AG09309 (cell line): ENCODE measurements at regions not wholly inside any gene's neighbourhood (a gene's known extent, or its start where the extent isn't known, plus 50 kb on each side); places are given as distances from the start of the nearest gene placed in this dataset.

Experiments used
- DNase-seq: peaks from one replicate; pipeline ENCODE4 v3.0.0-alpha.2; 2010; ENCODE audit warnings: low read depth
- H3K4me3 ChIP-seq: 2 replicates; pipeline ENCODE4 v1.5.1; 2011; ENCODE audit warnings: mild to moderate bottlenecking, low read depth, low read length, moderate library complexity; ENCODE audit not compliant: control insufficient read depth
- TF ChIP-seq, protein P1 (sequence below): IDR thresholded peaks from 2 replicates; pipeline ENCODE4 v1.5.1; 2011; ENCODE audit warnings: mild to moderate bottlenecking, low read depth, low read length, inconsistent platforms; ENCODE audit not compliant: insufficient read depth, control insufficient read depth; ENCODE audit errors: missing control alignments

DNA sequence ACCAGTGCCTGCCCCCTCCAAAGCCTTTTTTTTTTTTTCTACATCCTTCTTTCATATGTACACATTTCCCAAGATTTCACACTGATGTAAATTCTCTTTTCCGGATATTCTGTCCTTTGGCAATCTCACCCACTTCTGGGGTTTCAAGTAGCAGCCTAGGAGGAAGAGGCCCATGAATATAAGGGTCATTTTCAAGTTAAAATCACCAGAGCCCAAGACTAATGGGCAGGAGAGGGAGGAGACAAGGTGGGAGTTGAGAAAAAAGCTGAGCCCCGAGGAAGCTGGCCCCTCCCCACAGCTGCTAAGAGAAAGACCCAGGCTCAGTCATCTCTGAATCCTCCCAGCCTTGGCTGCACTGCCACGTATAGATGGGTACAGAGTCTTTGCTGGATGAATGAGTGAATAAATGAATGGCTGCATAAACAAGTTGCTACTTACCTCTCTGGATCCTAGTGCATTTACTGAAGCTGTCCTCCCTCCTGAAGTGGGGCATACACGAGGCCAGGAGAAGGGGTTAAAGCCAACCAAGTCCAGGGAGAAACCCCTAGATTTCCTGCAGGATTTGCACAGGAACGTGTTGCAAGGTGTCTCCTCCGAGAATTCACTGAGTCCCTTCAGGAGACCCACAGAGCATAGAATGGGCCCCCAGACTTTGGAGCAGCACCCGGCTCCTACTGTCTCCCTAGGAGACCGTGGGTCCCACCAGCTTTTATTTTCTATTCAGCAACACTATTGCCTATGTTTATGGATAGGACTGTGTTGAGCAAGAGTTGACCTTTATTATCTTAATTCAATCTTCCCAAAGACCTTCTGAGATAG is 100.8 kb upstream of the LIPC start:
- no peak overlapping the region for H3K4me3 ChIP-seq
- no peak for DNase-seq
- TF ChIP-seq, protein P1, sequence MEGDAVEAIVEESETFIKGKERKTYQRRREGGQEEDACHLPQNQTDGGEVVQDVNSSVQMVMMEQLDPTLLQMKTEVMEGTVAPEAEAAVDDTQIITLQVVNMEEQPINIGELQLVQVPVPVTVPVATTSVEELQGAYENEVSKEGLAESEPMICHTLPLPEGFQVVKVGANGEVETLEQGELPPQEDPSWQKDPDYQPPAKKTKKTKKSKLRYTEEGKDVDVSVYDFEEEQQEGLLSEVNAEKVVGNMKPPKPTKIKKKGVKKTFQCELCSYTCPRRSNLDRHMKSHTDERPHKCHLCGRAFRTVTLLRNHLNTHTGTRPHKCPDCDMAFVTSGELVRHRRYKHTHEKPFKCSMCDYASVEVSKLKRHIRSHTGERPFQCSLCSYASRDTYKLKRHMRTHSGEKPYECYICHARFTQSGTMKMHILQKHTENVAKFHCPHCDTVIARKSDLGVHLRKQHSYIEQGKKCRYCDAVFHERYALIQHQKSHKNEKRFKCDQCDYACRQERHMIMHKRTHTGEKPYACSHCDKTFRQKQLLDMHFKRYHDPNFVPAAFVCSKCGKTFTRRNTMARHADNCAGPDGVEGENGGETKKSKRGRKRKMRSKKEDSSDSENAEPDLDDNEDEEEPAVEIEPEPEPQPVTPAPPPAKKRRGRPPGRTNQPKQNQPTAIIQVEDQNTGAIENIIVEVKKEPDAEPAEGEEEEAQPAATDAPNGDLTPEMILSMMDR = no peak

DNA sequence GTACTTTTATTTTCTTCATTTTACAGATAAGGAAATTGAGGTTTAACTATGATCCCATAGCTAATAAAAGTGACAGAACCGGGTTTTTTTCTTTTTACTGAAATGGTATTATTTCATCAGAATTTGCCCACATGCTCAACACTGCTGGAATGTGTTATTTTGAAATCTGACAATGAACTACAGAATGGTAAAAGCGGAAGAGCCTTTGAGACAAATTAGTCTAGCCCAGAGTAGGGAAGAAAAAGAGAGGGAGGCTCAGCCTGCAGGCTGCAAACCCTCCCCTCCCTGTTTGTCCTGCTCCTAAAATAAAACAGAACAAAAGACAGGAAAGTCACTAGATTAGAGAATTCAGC is 100.3 kb upstream of the LIPC start:
- H3K4me3 ChIP-seq = no peak overlapping the region
- TF ChIP-seq, protein P1 = no peak
- DNase-seq = peak; percentile 55

DNA sequence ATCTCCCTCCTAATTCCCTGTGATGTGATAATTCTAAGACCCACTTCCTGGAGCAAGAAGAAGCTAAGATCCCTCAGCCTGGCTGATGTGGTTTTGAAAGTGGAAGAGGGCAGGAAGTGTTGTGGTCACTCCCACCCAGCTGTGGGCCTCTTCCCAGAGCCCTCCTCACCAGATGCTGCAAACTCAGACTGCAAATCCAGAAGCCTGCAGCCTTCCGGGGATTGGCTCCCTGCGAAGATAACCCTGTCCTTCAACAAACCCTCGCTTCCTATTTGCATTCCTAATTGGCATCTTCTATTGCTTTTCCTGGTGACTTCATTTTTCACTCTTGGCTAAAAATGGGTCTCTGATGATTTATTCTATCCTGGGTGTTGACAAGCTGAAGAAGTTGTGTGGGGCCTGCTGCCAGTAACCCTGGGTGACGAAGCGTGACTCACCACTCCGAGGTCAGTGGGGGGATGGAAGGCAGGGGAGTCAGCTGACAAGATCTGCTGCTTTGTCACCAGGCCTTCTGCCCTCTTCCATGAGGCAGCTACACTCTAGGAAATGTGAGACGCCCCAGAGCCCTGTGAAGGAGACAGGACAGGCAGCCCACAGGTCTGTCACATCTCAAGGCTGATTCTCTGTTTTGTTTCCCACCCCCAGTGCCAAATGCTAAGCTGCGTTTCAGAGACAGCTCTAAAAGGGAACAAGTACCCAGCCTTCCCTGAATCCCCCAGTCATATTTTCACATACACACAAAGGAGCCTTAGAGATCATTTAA is 99.7 kb upstream of the LIPC start:
- H3K4me3 ChIP-seq = no peak overlapping the region
- TF ChIP-seq, protein P1 = no peak
- peak; percentile 99 for DNase-seq

DNA sequence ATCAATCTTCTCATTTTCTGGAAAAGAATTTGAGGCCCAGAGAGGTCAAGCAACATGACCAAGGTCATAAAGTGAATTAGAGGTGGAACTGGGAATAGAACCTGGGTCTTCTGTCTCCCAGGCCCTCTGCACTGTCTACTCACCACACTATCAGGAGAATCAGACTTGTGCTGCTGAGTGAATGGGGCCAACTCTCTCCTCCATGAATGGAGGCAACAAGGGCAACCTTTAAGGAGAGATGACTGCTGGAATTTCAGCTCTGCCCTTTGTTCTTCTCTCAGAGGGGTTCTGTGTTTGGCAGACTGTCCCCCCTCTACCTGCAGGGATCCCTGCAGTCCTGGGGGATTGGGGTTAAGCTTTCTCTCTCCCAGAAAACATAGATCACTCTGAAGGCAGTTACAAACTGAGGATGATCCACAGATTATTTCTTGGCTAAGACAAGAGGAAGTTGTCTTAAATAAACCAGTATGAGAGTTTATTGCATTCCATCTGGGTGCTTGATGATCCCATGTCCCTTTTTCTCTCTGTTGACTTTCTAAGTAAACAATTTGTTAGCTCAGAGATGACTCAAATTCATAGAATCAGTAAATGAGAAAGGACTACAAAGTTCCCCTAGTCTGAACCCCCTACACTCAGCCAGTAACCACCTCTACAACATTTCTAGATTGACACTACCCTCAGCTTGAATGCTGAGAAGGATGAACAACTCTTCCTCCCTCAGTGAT is 99.0 kb upstream of the LIPC start:
- no peak overlapping the region for H3K4me3 ChIP-seq
- TF ChIP-seq, protein P1 = no peak
- DNase-seq = peak; percentile 64

DNA sequence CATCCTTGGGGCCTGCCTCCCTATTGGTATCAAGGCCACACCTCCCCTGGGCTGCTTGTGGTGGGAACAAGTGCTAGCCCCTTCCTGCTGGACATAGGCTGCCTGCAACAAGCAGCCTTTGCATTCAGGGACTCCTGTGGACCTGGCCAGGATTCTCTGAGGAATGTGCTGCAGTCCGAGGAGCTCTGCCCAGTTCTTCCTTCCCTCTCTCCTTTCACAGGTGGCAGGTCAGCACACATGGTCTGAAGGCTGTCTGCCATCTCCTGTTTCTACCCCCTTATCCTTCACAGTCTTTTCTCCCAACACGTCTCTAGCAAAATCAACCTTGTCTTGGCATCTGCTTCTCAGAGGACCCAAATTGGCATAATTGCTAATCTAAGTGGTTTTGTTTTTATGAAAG is 97.0 kb upstream of the LIPC start:
- TF ChIP-seq, protein P1 = no peak
- no peak for DNase-seq
- no peak overlapping the region for H3K4me3 ChIP-seq

DNA sequence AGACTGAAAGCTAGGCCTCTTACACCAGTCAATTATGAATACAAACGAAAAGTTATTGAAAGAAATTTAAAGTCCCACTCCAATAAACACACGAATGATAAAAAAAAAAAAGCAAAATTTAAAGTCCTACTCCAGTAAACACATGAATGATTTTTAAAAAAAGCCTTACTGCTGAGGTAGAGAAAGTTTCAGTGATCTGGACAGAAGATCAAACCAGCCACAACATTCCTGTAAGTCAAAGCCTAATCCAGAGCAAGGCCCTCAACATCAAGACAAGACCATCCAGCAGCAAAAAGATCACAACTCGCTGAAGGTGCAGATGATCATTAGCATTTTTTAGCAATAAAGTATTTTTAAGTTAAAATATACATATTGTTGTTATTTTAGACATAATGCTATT is 95.6 kb upstream of the LIPC start:
- TF ChIP-seq, protein P1 = no peak

More for the DNA sequence above, 95.6 kb upstream of the LIPC start:
- DNase-seq = no peak
- no peak overlapping the region for H3K4me3 ChIP-seq
